Stimulated activated CD4-positive, alpha-beta T cell treated with anti-CD3 and anti-CD28 coated beads, Interleukin-12 subunit alpha, Interleukin-12 subunit beta, amount 100 ng/mL, for 24 hours (primary cell): ENCODE measurements at regions not wholly inside any gene's neighbourhood (a gene's known extent, or its start where the extent isn't known, plus 50 kb on each side); places are given as distances from the start of the nearest gene placed in this dataset.

Source experiments
- DNase-seq, 2 experiments: peaks; one replicate each; pipeline ENCODE4 v3.0.0-alpha.2; 2020; ENCODE audit warnings: low read depth in 2 of 2

- DNase-seq = no peak
These were observed 141.3 kb upstream of the RGS17 start for GRCh38 chr6:153272201-153272980.

- DNase-seq = no peak
These were observed 132.4 kb upstream of the RGS17 start for GRCh38 chr6:153263489-153263888.

GRCh38 chr6:153251326-153251725, 120.2 kb upstream of the RGS17 start:
- no peak for DNase-seq

- DNase-seq = no peak
These were observed 106.6 kb upstream of the RGS17 start for GRCh38 chr6:153237670-153238069.

GRCh38 chr6:153231048-153231646, 100.1 kb upstream of the RGS17 start:
- peak in 1 of 2 experiments; percentile 24 for DNase-seq

- no peak for DNase-seq
These were observed 87.2 kb upstream of the RGS17 start for GRCh38 chr6:153218184-153218792.

GRCh38 chr6:153216789-153217188, 85.7 kb upstream of the RGS17 start:
- DNase-seq = no peak

GRCh38 chr6:153215242-153215641, 84.2 kb upstream of the RGS17 start:
- no peak for DNase-seq

- DNase-seq = no peak
These were observed 83.4 kb upstream of the RGS17 start for GRCh38 chr6:153214436-153214835.

GRCh38 chr6:153210083-153210482, 79.0 kb upstream of the RGS17 start:
- no peak for DNase-seq

GRCh38 chr6:153208706-153209105, 77.6 kb upstream of the RGS17 start:
- DNase-seq = no peak

- no peak for DNase-seq
These were observed 76.5 kb upstream of the RGS17 start for GRCh38 chr6:153207617-153208016.

GRCh38 chr6:153207006-153207405, 75.9 kb upstream of the RGS17 start:
- no peak for DNase-seq

- no peak for DNase-seq
These were observed 62.1 kb upstream of the RGS17 start for GRCh38 chr6:153192943-153193885.

- no peak for DNase-seq
These were observed 52.8 kb upstream of the RGS17 start for GRCh38 chr6:153183925-153184324.
